ENCODE measurements at regions not wholly inside any gene's neighbourhood (a gene's known extent, or its start where the extent isn't known, plus 50 kb on each side); places are given as distances from the start of the nearest gene placed in this dataset.
A peak's percentile ranks its signal among the peaks of the same experiment; 100 is the strongest.

- H3K27me3 ChIP-seq (ENCODE audit: low read length), result no peaks in the 10 kb centered on the region
- no peak overlapping the region for H3K4me3 ChIP-seq (ENCODE audit: low read length)
- H3K36me3 ChIP-seq (ENCODE audit: insufficient read depth, low read length), result no peaks in the 10 kb centered on the region
- no peaks in the 10 kb centered on the region for H3K9me2 ChIP-seq (replicated peaks; ENCODE audit: insufficient read depth, low read length)
- no peak overlapping the region for H3K9ac ChIP-seq (ENCODE audit: low read length)
- no peaks in the 10 kb centered on the region for H4K20me1 ChIP-seq (ENCODE audit: insufficient read depth, low read depth, low read length)
- no peaks in the 10 kb centered on the region for H3K79me2 ChIP-seq (ENCODE audit: low read length)
- DNase-seq, result no peak
- H2AFZ ChIP-seq (ENCODE audit: low read length), result no peak overlapping the region
- no peaks in the 10 kb centered on the region for H3K9me3 ChIP-seq (ENCODE audit: low read length)
- H3K4me2 ChIP-seq (ENCODE audit: low read depth, low read length, poor library complexity, severe bottlenecking), result no peak overlapping the region
- peaks cover 8% of the 10 kb centered on the region for H3K4me1 ChIP-seq (ENCODE audit: low read length)
- no peak overlapping the region for H3K27ac ChIP-seq (ENCODE audit: low read length)
These were observed 50.3 kb upstream of the CBFA2T3 start for GRCh38 chr16:89027281-89027680.

GRCh38 chr16:89031715-89032659 lies 55.0 kb upstream of the CBFA2T3 start:
- Histone ChIP-seq H3K9me3 (ENCODE audit: low read length) (no peaks in the 10 kb centered on the region), H3K36me3 (ENCODE audit: insufficient read depth, low read length) (no peaks in the 10 kb centered on the region), H3K9me2 (replicated peaks; ENCODE audit: insufficient read depth, low read length) (no peaks in the 10 kb centered on the region), H4K20me1 (ENCODE audit: insufficient read depth, low read depth, low read length) (0 out of 2 replicates have a peak, but pooled peaks cover 6% of the 10 kb centered on the region), H2AFZ (ENCODE audit: low read length) (no peak overlapping the region), H3K79me2 (ENCODE audit: low read length) (no peaks in the 10 kb centered on the region), H3K27ac (ENCODE audit: low read length) (no peak overlapping the region), H3K4me3 (ENCODE audit: low read length) (no peak overlapping the region), H3K27me3 (ENCODE audit: low read length) (no peaks in the 10 kb centered on the region), H3K9ac (ENCODE audit: low read length) (no peak overlapping the region), H3K4me2 (ENCODE audit: low read depth, low read length, poor library complexity, severe bottlenecking) (no peak overlapping the region), H3K4me1 (ENCODE audit: low read length) (peaks cover 25% of the 10 kb centered on the region)
- DNase-seq, result no peak

- Histone ChIP-seq H3K4me1 (ENCODE audit: low read length) (peaks cover 36% of the 10 kb centered on the region), H3K4me3 (ENCODE audit: low read length) (no peak overlapping the region), H3K36me3 (ENCODE audit: insufficient read depth, low read length) (no peaks in the 10 kb centered on the region), H4K20me1 (ENCODE audit: insufficient read depth, low read depth, low read length) (peaks cover 13% of the 10 kb centered on the region), H3K9me2 (replicated peaks; ENCODE audit: insufficient read depth, low read length) (no peaks in the 10 kb centered on the region), H3K9me3 (ENCODE audit: low read length) (no peaks in the 10 kb centered on the region), H3K27me3 (ENCODE audit: low read length) (no peaks in the 10 kb centered on the region), H3K27ac (ENCODE audit: low read length) (no peak overlapping the region), H3K4me2 (ENCODE audit: low read depth, low read length, poor library complexity, severe bottlenecking) (no peak overlapping the region), H2AFZ (ENCODE audit: low read length) (no peak overlapping the region), H3K9ac (ENCODE audit: low read length) (no peak overlapping the region), H3K79me2 (ENCODE audit: low read length) (no peaks in the 10 kb centered on the region)
- DNase-seq, result no peak
These were observed 56.3 kb upstream of the CBFA2T3 start for GRCh38 chr16:89033304-89033703.

GRCh38 chr16:89033796-89034572 lies 57.0 kb upstream of the CBFA2T3 start:
- Histone ChIP-seq H2AFZ (ENCODE audit: low read length) (no peak overlapping the region), H3K9me3 (ENCODE audit: low read length) (no peaks in the 10 kb centered on the region), H3K4me3 (ENCODE audit: low read length) (no peak overlapping the region), H3K27me3 (ENCODE audit: low read length) (no peaks in the 10 kb centered on the region), H3K9me2 (replicated peaks; ENCODE audit: insufficient read depth, low read length) (no peaks in the 10 kb centered on the region), H3K36me3 (ENCODE audit: insufficient read depth, low read length) (no peaks in the 10 kb centered on the region), H3K27ac (ENCODE audit: low read length) (no peak overlapping the region), H3K79me2 (ENCODE audit: low read length) (no peaks in the 10 kb centered on the region), H3K4me1 (ENCODE audit: low read length) (peaks cover 43% of the 10 kb centered on the region), H4K20me1 (ENCODE audit: insufficient read depth, low read depth, low read length) (peaks cover 18% of the 10 kb centered on the region), H3K9ac (ENCODE audit: low read length) (no peak overlapping the region), H3K4me2 (ENCODE audit: low read depth, low read length, poor library complexity, severe bottlenecking) (no peak overlapping the region)
- no peak for DNase-seq

- H3K9ac ChIP-seq (ENCODE audit: low read length), result no peak overlapping the region
- H3K27ac ChIP-seq (ENCODE audit: low read length), result no peak overlapping the region
- peaks cover 48% of the 10 kb centered on the region for H3K4me1 ChIP-seq (ENCODE audit: low read length)
- H3K9me2 ChIP-seq (replicated peaks; ENCODE audit: insufficient read depth, low read length), result no peaks in the 10 kb centered on the region
- no peaks in the 10 kb centered on the region for H3K79me2 ChIP-seq (ENCODE audit: low read length)
- H3K4me2 ChIP-seq (ENCODE audit: low read depth, low read length, poor library complexity, severe bottlenecking), result no peak overlapping the region
- peaks cover 24% of the 10 kb centered on the region for H4K20me1 ChIP-seq (ENCODE audit: insufficient read depth, low read depth, low read length)
- H3K4me3 ChIP-seq (ENCODE audit: low read length), result no peak overlapping the region
- H2AFZ ChIP-seq (ENCODE audit: low read length), result no peak overlapping the region
- no peaks in the 10 kb centered on the region for H3K36me3 ChIP-seq (ENCODE audit: insufficient read depth, low read length)
- no peaks in the 10 kb centered on the region for H3K27me3 ChIP-seq (ENCODE audit: low read length)
- no peak for DNase-seq
- H3K9me3 ChIP-seq (ENCODE audit: low read length), result no peaks in the 10 kb centered on the region
These were observed 57.6 kb upstream of the CBFA2T3 start for GRCh38 chr16:89034573-89034961.

- peak; percentile 56 for DNase-seq
- Histone ChIP-seq H3K9me3 (ENCODE audit: low read length) (no peaks in the 10 kb centered on the region), H3K4me1 (ENCODE audit: low read length) (peaks cover 54% of the 10 kb centered on the region), H3K36me3 (ENCODE audit: insufficient read depth, low read length) (no peaks in the 10 kb centered on the region), H2AFZ (ENCODE audit: low read length) (no peak overlapping the region), H3K4me2 (ENCODE audit: low read depth, low read length, poor library complexity, severe bottlenecking) (peak overlapping the region; percentile 50), H3K9ac (ENCODE audit: low read length) (no peak overlapping the region), H3K79me2 (ENCODE audit: low read length) (no peaks in the 10 kb centered on the region), H3K9me2 (replicated peaks; ENCODE audit: insufficient read depth, low read length) (no peaks in the 10 kb centered on the region), H3K27me3 (ENCODE audit: low read length) (no peaks in the 10 kb centered on the region), H3K4me3 (ENCODE audit: low read length) (peak overlapping the region; percentile 33; the same call in 1 of the 2 replicates), H3K27ac (ENCODE audit: low read length) (no peak overlapping the region), H4K20me1 (ENCODE audit: insufficient read depth, low read depth, low read length) (peaks cover 24% of the 10 kb centered on the region)
These were observed 58.1 kb upstream of the CBFA2T3 start for GRCh38 chr16:89034971-89035668.

- Histone ChIP-seq H3K9me2 (replicated peaks; ENCODE audit: insufficient read depth, low read length) (no peaks in the 10 kb centered on the region), H4K20me1 (ENCODE audit: insufficient read depth, low read depth, low read length) (peaks cover 32% of the 10 kb centered on the region), H3K27ac (ENCODE audit: low read length) (no peak overlapping the region), H2AFZ (ENCODE audit: low read length) (no peak overlapping the region), H3K9me3 (ENCODE audit: low read length) (no peaks in the 10 kb centered on the region), H3K79me2 (ENCODE audit: low read length) (no peaks in the 10 kb centered on the region), H3K27me3 (ENCODE audit: low read length) (no peaks in the 10 kb centered on the region; the same call in 1 of the 2 replicates), H3K9ac (ENCODE audit: low read length) (no peak overlapping the region), H3K36me3 (ENCODE audit: insufficient read depth, low read length) (no peaks in the 10 kb centered on the region), H3K4me1 (ENCODE audit: low read length) (peaks cover 57% of the 10 kb centered on the region), H3K4me3 (ENCODE audit: low read length) (peak overlapping the region; percentile 33; the same call in 1 of the 2 replicates), H3K4me2 (ENCODE audit: low read depth, low read length, poor library complexity, severe bottlenecking) (peak overlapping the region; percentile 50)
- DNase-seq, result no peak
These were observed 57.7 kb upstream of the ACSF3 start for GRCh38 chr16:89035669-89036570.

Data from Karpas-422 (cell line).